IPS-NIHi7 (cell line): ENCODE measurements at regions not wholly inside any gene's neighbourhood (a gene's known extent, or its start where the extent isn't known, plus 50 kb on each side); places are given as distances from the start of the nearest gene placed in this dataset.
"Not testable (repeated sequence)": the region's sequence is repeated elsewhere in the genome, so short reads cannot be mapped to it uniquely, and the experiment has no call there.

Experiments used
- DNase-seq: peaks from one replicate; pipeline ENCODE4 v3.0.0; 2012; ENCODE audit warnings: mixed read lengths; ENCODE audit errors: extremely low spot score

DNA sequence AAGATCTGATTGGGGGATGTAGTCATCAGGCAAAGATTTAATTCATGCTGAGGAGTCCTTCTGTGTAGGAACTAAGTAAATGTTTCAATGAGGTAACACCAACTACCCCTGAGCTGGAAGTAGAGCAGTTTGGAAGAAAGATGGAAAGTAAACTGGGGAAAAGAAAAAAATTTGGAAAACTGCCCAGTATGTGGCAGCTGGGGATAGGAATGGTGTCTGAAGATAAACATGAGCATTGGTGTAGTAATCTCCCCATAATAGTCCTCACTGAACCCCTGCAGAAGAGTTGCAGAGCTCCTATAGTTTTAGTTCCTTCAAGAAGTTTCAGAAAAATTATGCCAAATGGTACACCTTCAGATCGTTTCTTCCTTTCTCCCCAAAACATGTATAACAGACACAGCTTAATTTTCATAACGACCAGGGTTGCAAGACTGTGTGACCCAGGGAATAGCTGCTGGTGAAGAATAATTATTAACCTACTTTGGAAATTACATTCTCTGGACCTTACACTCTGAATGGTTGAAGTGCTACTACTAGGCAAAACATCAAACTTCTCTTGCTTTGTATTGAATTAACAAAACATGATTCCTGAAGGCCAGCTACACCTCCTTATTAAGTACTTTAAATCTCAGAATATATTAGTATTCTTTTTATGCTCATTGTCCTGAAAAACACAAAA lies 446.4 kb upstream of the NRG3 start:
- DNase-seq, result no peak

GRCh38 chr10:81439445-81439844 lies 435.5 kb upstream of the NRG3 start:
- DNase-seq, result no peak

- not testable (repeated sequence) for DNase-seq
Measured at GRCh38 chr10:81441624-81442023, 433.4 kb upstream of the NRG3 start.

DNA sequence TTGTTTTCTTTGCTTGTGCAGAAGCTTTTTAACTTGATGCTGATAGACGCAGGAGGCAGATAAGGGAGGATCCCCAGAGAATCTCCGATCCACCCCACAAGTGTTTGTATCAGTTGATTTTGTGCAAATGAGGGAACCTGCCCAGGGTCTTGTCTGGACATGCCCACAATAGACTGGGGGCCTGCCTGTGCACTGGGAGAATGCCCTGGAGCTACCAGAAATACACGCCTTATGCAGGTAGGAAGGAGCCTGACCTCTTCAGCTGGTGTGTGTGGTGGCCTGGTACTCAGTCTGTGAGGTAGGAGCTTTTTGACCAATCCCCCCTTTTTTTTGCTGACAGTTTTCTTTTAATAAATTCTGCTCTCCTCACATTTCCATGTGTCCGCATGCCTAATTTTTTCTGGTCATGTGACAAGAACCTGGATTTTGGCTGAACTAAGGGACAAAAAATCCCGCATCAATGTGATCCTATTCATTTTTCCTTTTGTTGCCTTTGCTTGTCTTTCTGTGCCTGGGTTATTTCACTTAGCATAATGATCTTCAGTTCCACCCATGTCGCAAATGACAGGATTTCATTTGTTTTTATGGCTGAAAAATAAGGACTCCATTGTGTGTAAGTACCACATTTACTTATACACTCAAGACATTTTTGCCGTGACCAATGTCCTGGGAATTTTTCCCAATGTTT lies 430.6 kb upstream of the NRG3 start:
- no peak for DNase-seq

- DNase-seq, result no peak
Measured at GRCh38 chr10:81450651-81451050, 424.3 kb upstream of the NRG3 start.

- no peak for DNase-seq
Measured at GRCh38 chr10:81472927-81473470, 402.0 kb upstream of the NRG3 start.

DNA sequence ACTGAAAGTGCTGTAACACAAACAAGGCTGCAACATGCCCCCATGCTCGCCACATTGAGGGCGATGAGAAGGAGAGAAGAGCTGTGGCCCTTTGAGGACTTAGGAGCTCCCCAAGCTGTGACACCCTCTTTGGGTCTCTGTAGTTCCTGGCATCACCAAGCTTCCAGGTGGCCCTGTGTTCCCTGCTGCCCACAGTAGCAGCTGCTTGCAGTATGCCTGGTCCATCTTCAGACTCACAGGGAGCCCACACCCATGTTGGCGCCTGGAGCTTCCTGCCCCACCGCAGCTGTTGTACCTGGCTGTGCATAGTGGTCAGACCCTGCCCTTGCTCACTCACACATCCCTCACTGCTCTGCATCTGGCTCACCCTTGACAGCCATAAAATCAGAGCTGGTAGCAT lies 401.2 kb upstream of the NRG3 start:
- no peak for DNase-seq

DNA sequence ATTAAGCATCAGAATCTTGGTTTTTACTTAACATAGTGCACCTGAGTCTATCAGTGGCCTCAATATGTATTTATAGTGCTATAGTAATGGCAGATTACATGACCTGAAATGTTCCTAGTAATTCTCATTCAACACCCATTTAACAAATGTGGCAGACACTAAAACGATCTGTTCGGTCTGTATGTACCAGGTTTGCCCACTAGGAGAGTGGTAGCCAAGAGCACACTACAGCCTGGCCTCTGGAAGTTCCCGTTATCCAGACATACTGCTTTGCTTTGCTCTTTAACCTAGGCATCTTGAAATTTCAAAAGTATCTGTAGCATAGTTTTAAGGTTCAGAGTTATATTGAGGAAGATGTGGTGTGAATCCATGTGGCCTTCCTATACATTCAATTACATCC lies 395.7 kb upstream of the NRG3 start:
- DNase-seq, result peak; percentile 20

DNA sequence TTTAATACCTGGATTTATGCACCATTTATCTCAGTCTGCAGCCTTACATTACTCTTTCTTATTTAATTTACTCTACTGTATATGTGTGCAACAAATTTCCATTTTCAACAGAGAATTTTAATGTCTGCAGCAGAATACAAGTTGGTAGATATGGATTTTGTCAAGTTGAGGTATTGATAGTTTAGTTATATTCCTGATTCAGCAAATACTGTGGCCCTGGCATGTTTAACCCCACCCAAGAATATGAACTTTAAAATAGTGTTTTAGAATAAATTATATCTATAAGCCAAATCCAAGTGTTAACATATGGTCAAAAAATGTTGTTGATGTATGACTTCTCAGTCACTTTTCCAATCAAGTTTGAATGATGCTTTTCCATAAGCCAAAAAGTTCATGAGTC lies 378.4 kb upstream of the NRG3 start:
- DNase-seq, result no peak

GRCh38 chr10:81498011-81498551 lies 376.9 kb upstream of the NRG3 start:
- no peak for DNase-seq

- DNase-seq, result no peak
Measured at GRCh38 chr10:81502677-81503359, 372.2 kb upstream of the NRG3 start.

GRCh38 chr10:81505777-81506176 lies 369.2 kb upstream of the NRG3 start:
- not testable (repeated sequence) for DNase-seq

- DNase-seq, result no peak
Measured at GRCh38 chr10:81514811-81515210, 360.2 kb upstream of the NRG3 start.

- no peak for DNase-seq
Measured at GRCh38 chr10:81520688-81521087, 354.3 kb upstream of the NRG3 start.

DNA sequence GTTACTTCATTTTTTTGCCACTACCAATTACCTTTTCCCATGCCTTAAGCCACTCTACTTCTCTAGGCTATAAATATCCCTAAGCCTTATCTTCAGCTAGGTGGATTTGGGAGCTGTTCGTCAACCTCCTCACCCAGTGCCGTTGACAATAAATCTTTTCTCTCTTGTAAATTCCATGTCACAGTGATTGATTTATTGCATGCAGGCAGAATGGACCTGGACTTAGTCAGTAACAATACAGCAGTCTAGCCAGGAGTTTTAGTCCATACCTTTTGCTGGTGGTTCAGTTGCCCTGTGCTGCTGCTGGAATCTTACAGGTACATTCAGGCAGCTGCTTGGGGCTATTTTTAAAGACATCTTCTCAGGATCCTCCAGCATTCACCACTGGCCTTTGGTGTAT lies 350.5 kb upstream of the NRG3 start:
- DNase-seq, result no peak

- no peak for DNase-seq
Measured at GRCh38 chr10:81532403-81532802, 342.6 kb upstream of the NRG3 start.

DNA sequence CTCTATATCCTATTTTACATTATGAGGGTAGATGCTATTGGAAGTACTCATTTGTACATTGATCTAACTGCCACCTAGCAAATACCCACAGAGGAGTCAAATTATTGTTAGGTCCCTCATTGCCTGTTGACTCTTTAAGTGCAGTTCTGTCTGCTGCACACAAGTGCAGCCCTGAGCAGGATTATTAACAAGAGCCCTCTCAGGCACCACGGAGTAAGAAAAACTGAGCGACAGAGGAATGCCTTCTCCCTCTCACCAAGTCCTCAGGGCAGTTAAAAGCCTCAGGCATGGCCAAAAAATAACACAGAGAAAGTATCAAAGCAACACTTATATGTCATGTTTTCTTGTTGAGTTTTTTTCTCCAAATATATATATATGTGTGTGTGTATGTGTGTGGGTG lies 340.0 kb upstream of the NRG3 start:
- no peak for DNase-seq

DNA sequence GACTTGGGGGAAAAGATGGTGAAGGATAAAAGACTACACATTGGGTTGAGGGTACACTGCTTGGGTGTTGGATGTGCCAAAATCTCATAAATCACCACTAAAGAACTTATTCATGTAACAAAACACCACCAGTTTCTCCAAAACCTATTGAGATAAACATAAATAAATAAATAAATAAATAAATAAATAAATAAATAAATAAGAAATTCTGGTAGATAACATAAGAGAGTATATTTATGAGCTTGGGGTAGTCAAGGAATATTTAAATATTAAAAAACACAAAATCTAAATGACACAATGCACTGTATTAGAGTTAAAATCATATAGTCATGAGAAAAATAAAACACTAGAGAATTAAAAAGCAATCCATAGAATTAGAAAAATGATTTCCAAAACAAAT lies 333.5 kb upstream of the NRG3 start:
- no peak for DNase-seq

DNA sequence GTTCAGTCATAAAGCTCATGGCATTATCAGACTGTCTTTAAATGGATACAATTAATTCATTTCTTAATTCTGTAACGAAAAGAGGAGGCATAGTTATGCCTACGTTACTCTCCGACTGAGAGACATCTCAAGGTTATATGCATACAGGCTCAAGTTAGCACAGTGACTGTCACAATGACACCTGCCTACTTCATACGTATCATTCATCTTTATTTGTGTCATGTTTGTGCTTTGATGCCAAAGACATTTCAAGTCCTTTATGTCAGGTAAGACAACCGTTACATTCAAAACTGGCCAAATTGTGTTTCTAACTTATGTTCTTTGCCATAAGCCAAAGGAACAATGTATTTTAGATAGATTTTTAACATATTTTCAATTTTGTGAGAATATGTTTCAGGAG lies 328.8 kb upstream of the NRG3 start:
- no peak for DNase-seq

DNA sequence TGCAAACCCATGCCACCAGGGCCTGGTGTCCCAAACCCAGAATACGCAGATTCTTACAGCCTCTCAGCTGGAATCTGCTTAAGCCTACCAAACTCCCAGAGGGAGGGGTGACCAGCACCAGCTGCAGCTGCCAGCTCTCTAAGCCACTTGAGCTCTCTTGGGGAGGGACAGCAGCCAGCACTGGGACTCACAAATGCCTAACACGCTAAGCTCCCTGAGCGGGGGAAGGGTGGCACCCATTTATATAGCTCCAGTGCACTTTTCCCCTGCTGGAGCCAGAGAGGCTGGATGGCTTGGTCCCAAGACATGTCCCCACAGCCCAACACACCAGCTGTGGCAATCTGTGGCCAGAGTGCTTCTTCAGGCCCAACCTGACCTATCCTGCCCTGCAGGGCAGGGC lies 326.8 kb upstream of the NRG3 start:
- no peak for DNase-seq

DNA sequence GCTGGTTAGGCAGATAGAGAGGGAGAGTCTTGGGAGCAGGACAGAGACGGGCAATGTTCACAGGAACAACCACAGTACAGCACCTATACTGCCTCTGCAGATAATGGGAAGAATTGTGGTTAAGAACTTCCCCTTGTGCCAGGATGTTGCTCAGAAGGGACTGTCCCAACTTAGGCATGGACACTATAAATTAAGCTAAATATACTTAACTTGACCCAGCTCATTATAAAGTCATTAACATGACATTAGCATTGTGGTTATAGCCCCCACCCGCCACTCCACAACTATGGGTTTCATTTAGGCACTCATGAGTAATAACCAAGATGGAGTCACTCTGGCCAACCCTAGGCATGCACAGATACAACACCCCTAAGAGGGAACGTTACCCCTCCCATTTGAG lies 310.9 kb upstream of the NRG3 start:
- no peak for DNase-seq

GRCh38 chr10:81569488-81569887 lies 305.5 kb upstream of the NRG3 start:
- DNase-seq, result no peak

GRCh38 chr10:81570349-81570748 lies 304.6 kb upstream of the NRG3 start:
- no peak for DNase-seq
